Fibroblast of skin of back (primary cell): ENCODE measurements at regions not wholly inside any gene's neighbourhood (a gene's known extent, or its start where the extent isn't known, plus 50 kb on each side); places are given as distances from the start of the nearest gene placed in this dataset.

ENCODE experiments used
- DNase-seq: peaks from one replicate; pipeline ENCODE4 v3.0.0-alpha.2; 2013

GRCh38 chr13:47237571-47237970 lies 340.7 kb upstream of the HTR2A start:
- no peak for DNase-seq

GRCh38 chr13:47233734-47234133 lies 336.9 kb upstream of the HTR2A start:
- no peak for DNase-seq

DNA sequence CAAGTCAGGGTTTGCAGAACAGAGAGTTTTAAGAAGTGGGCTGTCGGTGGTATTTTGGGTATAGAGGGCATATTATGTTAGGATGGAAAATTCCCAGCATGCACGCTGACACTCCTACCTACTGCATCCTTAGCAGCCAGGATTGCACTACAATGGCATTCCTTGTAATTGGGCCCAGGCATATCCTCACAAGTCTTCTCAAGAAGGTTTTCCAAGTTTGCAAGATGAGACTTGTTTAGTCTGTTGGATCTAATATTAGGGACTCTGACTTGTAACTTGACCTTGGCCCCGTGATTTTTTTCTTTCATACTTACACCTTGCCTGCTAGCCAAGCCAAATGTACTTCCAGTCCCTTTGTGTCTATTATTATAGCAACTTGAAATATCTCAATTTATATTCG lies 335.7 kb upstream of the HTR2A start:
- no peak for DNase-seq

DNA sequence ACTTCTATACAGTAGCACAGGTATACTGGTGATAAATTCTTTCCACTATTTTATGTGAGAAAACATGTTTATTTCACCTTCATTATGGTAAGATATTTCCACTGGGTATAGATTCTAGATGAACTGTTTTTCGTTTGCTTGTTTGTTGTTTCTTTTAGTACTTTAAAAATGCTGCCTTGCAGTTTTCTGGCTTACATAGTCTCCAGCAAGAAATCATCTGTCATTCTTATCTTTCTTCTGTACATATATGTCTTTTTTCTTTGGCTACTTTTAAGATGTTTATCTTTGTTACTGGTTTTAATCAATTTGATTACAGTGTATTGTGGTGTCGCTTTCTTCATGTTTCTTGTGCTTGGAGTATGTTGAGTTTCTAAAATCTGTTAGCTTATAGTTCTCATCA lies 333.3 kb upstream of the HTR2A start:
- DNase-seq, result no peak

DNA sequence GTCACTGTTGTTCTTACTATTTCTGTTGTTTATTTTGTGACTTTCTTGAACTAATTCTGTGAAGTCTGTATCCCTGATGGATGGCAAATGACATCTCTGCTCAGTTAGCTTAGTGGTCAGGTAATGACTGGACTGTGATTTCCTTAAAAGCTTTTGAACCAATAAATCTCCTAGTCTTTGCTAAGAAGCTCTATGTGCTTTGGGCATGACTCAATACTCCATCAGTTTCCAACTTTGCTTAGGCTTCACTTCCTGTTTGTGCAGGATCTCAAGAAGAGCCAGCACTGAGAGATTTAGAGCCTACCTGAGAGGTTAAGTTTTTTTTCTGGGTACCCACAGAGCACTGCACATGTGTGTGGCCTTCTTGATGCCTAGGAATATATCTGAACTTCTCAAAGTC lies 329.7 kb upstream of the HTR2A start:
- no peak for DNase-seq

GRCh38 chr13:47220453-47221140 lies 323.7 kb upstream of the HTR2A start:
- no peak for DNase-seq

DNA sequence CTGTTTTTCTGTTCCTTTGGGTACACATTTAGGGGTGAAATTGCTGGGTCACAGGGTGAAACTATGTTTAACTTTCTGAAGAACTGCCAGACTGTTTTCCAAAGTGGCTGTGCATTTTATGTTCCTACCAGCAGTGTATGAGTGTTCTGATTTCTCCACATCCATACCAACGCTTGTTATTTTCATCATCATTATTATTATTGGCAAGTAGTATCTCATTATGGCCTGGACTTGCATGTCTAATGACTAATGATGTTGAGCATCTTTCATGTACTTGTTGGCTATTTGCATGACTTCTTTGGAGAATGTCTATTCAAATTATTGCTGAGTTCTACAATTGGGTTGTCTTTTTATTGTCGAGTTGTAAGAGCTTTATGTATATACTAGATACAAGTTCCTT lies 321.8 kb upstream of the HTR2A start:
- no peak for DNase-seq

DNA sequence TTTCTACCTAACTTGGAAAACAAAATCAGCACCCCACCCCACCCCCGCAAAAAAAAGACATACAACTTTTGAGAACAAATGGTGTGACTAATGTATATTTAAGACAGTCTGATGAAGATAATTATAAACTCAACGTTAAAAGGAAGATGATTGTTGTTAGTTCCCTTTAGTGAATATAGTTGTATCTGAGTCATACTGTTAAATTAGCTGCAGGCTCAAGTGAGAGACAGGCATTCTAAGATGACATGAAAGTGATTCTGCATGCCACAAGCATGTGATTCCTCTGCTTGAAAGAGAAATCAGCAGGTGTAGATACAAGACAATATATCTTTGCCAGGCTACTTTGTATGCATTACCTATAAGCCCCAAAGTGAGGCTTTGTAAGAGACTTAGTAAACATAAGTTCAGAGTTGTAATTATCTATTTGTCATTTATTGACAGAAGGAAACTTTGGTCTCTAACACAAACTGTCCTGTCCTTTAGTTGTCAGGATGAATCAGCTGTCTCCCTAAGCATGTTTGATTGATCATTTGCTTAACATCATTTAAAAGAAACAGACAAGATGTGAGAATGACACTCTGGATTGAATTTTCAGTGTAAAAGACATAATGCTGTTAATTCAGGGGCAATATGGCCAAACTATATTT lies 319.4 kb upstream of the HTR2A start:
- peak; percentile 66 for DNase-seq

- peak; percentile 92 for DNase-seq
Measured at GRCh38 chr13:47215736-47216135, 318.9 kb upstream of the HTR2A start.

- no peak for DNase-seq
Measured at GRCh38 chr13:47213047-47213446, 316.2 kb upstream of the HTR2A start.

GRCh38 chr13:47211106-47211505 lies 314.3 kb upstream of the HTR2A start:
- peak; percentile 21 for DNase-seq

DNA sequence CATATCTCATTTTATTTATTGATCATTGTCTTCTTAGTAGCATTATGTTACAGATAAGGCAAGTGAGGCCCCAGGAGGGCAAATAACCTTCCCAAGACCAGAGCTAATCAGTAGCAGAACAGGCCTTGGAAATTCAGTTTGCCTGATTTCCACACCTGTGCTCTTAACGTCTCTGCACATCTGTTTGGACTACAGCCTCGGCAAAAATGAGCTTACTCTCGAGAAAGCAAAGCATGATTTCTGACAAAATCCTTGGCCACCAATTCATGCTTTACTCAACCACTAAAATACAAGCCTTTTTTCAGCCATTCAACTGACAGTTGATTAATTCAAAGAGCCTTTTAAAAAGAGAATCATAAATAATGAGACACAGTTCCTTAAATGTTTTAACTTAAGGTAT lies 309.3 kb upstream of the HTR2A start:
- no peak for DNase-seq

DNA sequence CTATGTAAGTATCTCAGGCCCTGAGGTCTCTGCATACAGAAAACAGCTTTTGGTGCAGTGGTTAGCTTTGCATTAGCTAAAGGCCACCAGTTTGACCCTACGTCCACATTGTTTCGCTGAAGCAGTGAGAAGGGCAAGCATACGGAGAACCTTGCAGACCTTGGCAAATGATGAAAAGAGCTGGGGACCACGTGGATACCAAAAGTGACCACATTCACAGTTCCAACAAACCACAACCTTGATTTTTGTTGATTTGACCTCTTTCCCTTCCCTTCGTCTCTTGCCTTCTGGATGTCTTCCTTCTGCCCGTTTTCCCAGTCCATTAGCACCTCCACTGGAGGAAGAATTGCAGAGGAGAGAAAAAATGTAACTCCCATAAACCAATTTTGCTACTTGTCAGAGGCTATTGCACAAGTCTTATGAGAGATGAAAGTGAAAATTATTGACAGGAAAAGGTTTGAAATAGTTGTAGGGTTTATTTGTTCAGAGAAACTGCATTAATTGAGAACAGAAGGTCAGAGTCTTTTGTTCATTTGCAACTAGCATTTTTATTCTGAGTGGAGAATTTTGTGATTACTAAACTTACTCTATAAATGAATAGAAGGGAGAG lies 293.9 kb upstream of the HTR2A start:
- DNase-seq, result no peak

GRCh38 chr13:47188802-47189201 lies 291.9 kb upstream of the HTR2A start:
- DNase-seq, result peak; percentile 18

DNA sequence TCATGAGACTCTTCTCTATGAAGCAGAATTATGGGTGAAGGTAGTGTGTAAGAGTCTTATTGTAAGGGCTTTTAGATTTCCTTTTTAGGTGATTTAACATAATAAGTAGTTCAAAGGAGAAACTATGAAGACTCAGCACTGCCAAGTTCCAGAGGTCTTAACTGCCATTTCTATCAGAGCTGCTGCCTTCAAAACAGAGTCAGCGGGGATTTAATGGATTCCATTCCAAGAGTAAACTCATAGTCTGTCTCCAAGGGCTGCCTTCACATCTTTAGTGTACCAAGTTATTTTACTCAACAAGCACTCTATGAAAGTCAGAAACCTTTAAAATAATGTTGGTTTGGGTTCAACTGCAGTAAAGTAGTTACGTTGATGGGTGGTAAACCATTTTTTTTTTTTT lies 289.6 kb upstream of the HTR2A start:
- DNase-seq, result no peak

- peak; percentile 71 for DNase-seq
Measured at GRCh38 chr13:47184321-47184720, 287.5 kb upstream of the HTR2A start.

GRCh38 chr13:47179321-47179720 lies 282.5 kb upstream of the HTR2A start:
- DNase-seq, result no peak

DNA sequence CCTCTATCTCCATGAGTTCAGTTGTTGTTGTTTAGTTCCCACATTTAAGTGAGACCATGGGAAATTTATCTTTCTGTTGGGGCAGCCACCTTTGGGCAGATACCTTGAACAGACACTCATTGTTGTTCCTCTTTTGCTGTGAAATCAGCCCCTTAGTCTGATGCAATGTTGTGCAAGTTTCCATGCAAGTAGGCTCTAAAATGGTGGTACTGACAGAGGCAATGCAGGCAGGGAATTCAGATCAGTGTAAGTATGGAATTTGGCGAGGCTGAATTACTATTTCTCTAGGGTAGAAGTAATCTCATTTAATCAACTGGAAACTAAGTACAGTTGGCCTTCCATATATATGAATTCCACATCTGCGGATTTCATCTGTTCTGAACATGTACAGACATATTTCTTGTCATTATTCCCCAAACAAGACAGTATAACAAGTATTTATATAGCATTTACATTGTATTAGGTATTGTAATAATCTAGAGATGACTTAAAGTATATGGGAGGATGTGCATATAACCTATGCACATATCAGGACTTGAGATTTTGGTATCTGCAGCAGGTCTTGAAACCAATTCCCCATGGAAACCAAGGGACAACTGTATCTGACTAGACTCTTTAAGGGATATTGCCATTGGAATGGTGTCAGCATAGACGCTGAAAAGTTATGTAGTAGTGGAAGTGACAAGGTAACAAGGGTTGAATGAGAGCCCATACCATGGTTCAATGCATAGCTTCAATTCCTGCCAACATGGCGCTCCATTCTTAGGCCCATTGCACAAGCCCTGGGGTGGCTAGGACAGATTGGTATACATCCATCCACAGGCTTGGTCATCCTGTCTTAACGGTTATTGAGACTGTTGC lies 281.5 kb upstream of the HTR2A start:
- no peak for DNase-seq

DNA sequence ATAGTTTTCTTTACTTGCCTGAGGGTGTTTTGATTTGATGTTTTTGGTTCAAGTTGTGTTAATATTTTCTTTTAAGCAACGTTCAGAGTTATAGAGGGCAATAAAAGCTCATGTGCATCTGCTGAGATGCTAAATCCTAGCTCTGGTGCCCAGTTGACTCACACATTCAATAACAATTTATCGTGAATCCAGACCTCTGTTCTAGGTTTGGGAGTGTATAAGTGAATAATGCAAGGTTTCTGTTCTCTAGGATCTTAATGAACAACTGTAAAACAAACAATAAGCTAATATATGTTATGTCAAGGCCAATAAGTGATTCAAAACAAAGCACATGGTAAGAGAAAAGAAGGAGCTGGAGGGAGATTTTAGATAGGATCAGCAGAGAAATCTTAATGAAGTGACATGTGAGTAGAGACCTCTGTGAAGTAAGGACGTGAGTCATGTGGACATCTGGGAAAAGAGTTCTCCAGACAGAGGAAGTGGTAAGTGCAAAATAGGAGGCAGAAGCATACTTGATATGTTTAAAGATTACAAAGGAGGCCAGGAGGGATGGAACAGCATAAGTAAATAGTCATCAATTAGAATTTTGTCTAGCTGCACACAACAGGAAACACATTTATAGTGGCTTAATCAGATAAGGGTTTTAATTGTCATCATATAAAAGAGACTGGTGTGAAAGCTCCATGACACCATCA lies 278.5 kb upstream of the HTR2A start:
- DNase-seq, result peak; percentile 88

- no peak for DNase-seq
Measured at GRCh38 chr13:47170971-47171370, 274.1 kb upstream of the HTR2A start.

GRCh38 chr13:47168618-47169017 lies 271.8 kb upstream of the HTR2A start:
- DNase-seq, result no peak

DNA sequence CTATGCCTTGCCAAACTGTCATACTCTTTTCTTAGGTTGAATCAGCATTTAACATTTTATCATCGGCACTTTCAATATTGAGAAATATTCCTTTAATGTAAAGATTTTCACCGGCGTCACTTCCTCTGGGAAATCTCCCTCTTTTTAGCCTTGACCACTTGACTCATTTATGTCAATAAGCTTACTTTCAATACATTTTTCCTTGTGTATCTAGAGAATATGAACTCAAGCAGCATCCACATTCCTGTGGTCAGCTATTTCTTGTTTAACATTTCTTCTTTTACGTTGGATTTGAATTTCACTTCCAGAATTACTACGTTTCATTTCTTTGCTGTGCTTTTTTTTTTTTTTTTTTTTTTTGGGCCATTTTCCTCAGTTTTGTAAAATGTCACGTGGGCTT lies 271.2 kb upstream of the HTR2A start:
- peak; percentile 92 for DNase-seq

DNA sequence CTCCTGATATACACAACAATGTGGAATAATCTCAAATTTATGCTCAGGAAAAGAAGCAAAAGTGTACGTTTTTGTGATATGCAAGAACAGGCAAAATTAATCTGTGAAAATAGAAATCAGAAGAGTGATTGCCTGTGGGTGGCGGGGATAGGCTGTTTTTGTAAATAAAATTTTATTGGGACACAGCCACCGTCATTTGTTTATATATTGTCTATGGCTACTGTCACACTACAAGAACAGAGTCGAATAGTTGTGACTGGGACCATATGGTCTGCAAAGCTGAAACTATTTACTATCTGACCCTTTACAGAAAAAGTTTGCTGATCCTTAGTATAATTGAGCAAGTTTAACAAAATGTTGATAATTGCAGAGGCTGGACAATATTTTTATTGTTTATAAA lies 269.5 kb upstream of the HTR2A start:
- no peak for DNase-seq
